ENCODE measurements at regions not wholly inside any gene's neighbourhood (a gene's known extent, or its start where the extent isn't known, plus 50 kb on each side); places are given as distances from the start of the nearest gene placed in this dataset.

GRCh38 chr5:28575368-28575767, 1537.0 kb upstream of the CDH9 start:
- DNase-seq (ENCODE audit: low read depth in 1 of 2, low spot score in 1 of 2) = no peak
- H3K27ac ChIP-seq (replicated peaks) = no peak overlapping the region

GRCh38 chr5:28574606-28575005, 1536.2 kb upstream of the CDH9 start:
- DNase-seq (ENCODE audit: low read depth in 1 of 2, low spot score in 1 of 2) = no peak
- no peaks in the 10 kb centered on the region for H3K27me3 ChIP-seq (ENCODE audit: insufficient read depth, poor library complexity, severe bottlenecking)
- no peak overlapping the region for H3K4me3 ChIP-seq (replicated peaks; ENCODE audit: insufficient read depth, low read length)
- no peak overlapping the region for H3K27ac ChIP-seq (replicated peaks)
- TF ChIP-seq REST (IDR thresholded peaks at IDR 0.05; ENCODE audit: insufficient replicate concordance, low read depth) (no peak), CTCF (IDR thresholded peaks at IDR 0.05; ENCODE audit: insufficient read depth, low read length) (no peak), POLR2AphosphoS5 (IDR thresholded peaks at IDR 0.05; ENCODE audit: low read depth) (no peak), SPI1 (IDR thresholded peaks at IDR 0.05; ENCODE audit: borderline replicate concordance, low read depth) (no peak), GABPA (IDR thresholded peaks at IDR 0.05; ENCODE audit: low read depth) (no peak)

More at GRCh38 chr5:28575368-28575767, 1537.0 kb upstream of the CDH9 start:
- H3K4me3 ChIP-seq (replicated peaks; ENCODE audit: insufficient read depth, low read length) = no peak overlapping the region
- no peak for TF ChIP-seq REST (IDR thresholded peaks at IDR 0.05; ENCODE audit: insufficient replicate concordance, low read depth)
- TF ChIP-seq POLR2AphosphoS5 (IDR thresholded peaks at IDR 0.05; ENCODE audit: low read depth) = no peak
- H3K27me3 ChIP-seq (ENCODE audit: insufficient read depth, poor library complexity, severe bottlenecking) = no peaks in the 10 kb centered on the region

GRCh38 chr5:28567048-28567447, 1528.7 kb upstream of the CDH9 start:
- Histone ChIP-seq H3K27ac (replicated peaks) (no peak overlapping the region), H3K4me3 (replicated peaks; ENCODE audit: insufficient read depth, low read length) (no peak overlapping the region), H3K27me3 (ENCODE audit: insufficient read depth, poor library complexity, severe bottlenecking) (no peaks in the 10 kb centered on the region)
- no peak for DNase-seq (ENCODE audit: low read depth in 1 of 2, low spot score in 1 of 2)
- no peak for TF ChIP-seq GABPA (IDR thresholded peaks at IDR 0.05; ENCODE audit: low read depth)
- no peak for TF ChIP-seq CTCF (IDR thresholded peaks at IDR 0.05; ENCODE audit: insufficient read depth, low read length)
- no peak for TF ChIP-seq SPI1 (IDR thresholded peaks at IDR 0.05; ENCODE audit: borderline replicate concordance, low read depth)
- TF ChIP-seq POLR2AphosphoS5 (IDR thresholded peaks at IDR 0.05; ENCODE audit: low read depth) = no peak
- TF ChIP-seq REST (IDR thresholded peaks at IDR 0.05; ENCODE audit: insufficient replicate concordance, low read depth) = no peak

GRCh38 chr5:28561522-28561921, 1523.1 kb upstream of the CDH9 start:
- no peak for DNase-seq (ENCODE audit: low read depth in 1 of 2, low spot score in 1 of 2)
- no peak for TF ChIP-seq POLR2AphosphoS5 (IDR thresholded peaks at IDR 0.05; ENCODE audit: low read depth)
- no peak for TF ChIP-seq GABPA (IDR thresholded peaks at IDR 0.05; ENCODE audit: low read depth)
- TF ChIP-seq REST (IDR thresholded peaks at IDR 0.05; ENCODE audit: insufficient replicate concordance, low read depth) = no peak
- no peak overlapping the region for H3K4me3 ChIP-seq (replicated peaks; ENCODE audit: insufficient read depth, low read length)
- no peak overlapping the region for H3K27ac ChIP-seq (replicated peaks)
- H3K27me3 ChIP-seq (ENCODE audit: insufficient read depth, poor library complexity, severe bottlenecking) = no peaks in the 10 kb centered on the region

Measured in HL-60 (cell line).